DOHH2 (cell line): ENCODE measurements at regions not wholly inside any gene's neighbourhood (a gene's known extent, or its start where the extent isn't known, plus 50 kb on each side); places are given as distances from the start of the nearest gene placed in this dataset.

Source experiments
- H3F3A ChIP-seq: fragments of 200-600 bp; sonication (generic), shearing (Covaris generic); 2 replicates; pipeline ENCODE4 v1.6.0; 2016; ENCODE audit warnings: antibody characterized with exemption, mild to moderate bottlenecking; ENCODE audit not compliant: control insufficient read depth, insufficient read depth
- H3K27ac ChIP-seq: fragments of 200-600 bp; sonication (generic); 2 replicates; pipeline ENCODE4 v1.5.1; 2014; ENCODE audit warnings: low read depth, mild to moderate bottlenecking, low read length, moderate library complexity
- H3K27me3 ChIP-seq: fragments of 200-600 bp; sonication (generic); 2 replicates; pipeline ENCODE4 v1.6.1; 2014; ENCODE audit warnings: mild to moderate bottlenecking, low read length, mixed read lengths; ENCODE audit not compliant: control insufficient read depth
- H3K36me3 ChIP-seq: fragments of 200-600 bp; sonication (generic); 2 replicates; pipeline ENCODE4 v1.6.1; 2014; ENCODE audit warnings: mild to moderate bottlenecking, low read length, moderate library complexity, mixed read lengths; ENCODE audit not compliant: control insufficient read depth
- H3K4me1 ChIP-seq: fragments of 200-600 bp; sonication (generic); 2 replicates; pipeline ENCODE4 v1.6.1; 2014; ENCODE audit warnings: mild to moderate bottlenecking, low read length, mixed read lengths; ENCODE audit not compliant: control insufficient read depth
- H3K4me2 ChIP-seq: fragments of 200-600 bp; sonication (generic); 2 replicates; pipeline ENCODE4 v1.6.0; 2014; ENCODE audit warnings: mild to moderate bottlenecking, low read length, moderate library complexity
- H3K4me3 ChIP-seq: fragments of 200-600 bp; sonication (generic); 2 replicates; pipeline ENCODE4 v1.5.1; 2014; ENCODE audit warnings: mild to moderate bottlenecking, low read length, mixed read lengths
- H3K79me2 ChIP-seq: fragments of 200-600 bp; sonication (generic); 2 replicates; pipeline ENCODE4 v1.6.1; 2014; ENCODE audit warnings: mild to moderate bottlenecking, low read length, mixed read lengths; ENCODE audit not compliant: control insufficient read depth
- H3K9me2 ChIP-seq: fragments of 200-600 bp; sonication (generic); replicated peaks from 2 replicates; pipeline ENCODE4 v1.6.1; 2014; ENCODE audit warnings: mild to moderate bottlenecking, low read length, mixed read lengths; ENCODE audit not compliant: control insufficient read depth
- H3K9me3 ChIP-seq: fragments of 200-600 bp; sonication (generic); 2 replicates; pipeline ENCODE4 v1.6.1; 2014; ENCODE audit warnings: antibody characterized with exemption, low read length, mixed read lengths; ENCODE audit not compliant: control insufficient read depth, insufficient read depth
- H4K20me1 ChIP-seq: fragments of 200-600 bp; sonication (generic); 2 replicates; pipeline ENCODE4 v1.6.0; 2014; ENCODE audit warnings: low read depth, mild to moderate bottlenecking, antibody characterized with exemption, low read length, moderate library complexity; ENCODE audit not compliant: control insufficient read depth, insufficient read depth
- EZH2phosphoT487 ChIP-seq: fragments of 200-600 bp; sonication (generic); IDR thresholded peaks from 2 replicates; pipeline ENCODE4 v1.6.1; 2017; ENCODE audit warnings: borderline replicate concordance, mild to moderate bottlenecking, antibody characterized with exemption, low read length, moderate library complexity, mixed read lengths
- TF ChIP-seq, protein P1 (sequence below): fragments of 200-600 bp; sonication (generic); IDR thresholded peaks from one replicate; pipeline ENCODE4 v1.5.1; 2014; ENCODE audit warnings: antibody characterized with exemption, mild to moderate bottlenecking, low read depth, low read length; ENCODE audit not compliant: poor library complexity, severe bottlenecking

DNA sequence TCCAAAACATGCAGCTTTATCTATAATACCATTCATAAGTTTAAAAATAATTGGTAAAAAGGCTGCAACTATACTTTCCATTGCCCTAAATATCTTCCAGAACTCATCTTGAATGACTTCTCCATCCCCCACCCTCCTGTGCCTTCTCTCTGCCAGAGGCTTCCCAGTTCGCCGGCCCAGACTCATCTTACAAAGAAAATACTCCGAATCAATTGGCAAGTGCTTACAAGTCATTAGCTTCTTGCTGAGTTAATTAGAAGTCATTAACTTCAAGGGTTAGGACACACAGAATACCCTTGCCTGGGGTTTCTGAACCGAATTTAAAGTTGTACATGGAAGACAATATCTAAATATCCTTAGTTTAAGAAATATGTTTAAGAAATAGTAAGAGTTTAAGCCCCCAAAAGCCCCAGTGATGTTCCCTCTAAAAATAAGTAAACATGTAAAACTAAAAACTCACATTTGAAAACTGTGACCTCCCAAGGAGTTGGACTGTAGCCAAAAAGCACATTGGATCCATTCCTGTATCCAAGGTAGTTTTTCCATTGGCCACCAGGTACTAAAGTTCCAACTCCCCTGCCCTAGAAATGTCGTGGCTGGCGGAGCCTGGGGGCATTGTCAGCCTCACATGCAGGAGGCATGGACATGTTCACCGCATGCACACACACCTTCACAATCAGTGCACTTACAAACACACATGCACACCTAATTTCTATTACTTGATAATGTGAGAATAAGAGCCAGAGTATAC, 535.2 kb upstream of the FAT1 start:
- Histone ChIP-seq H3K4me2 (no peak overlapping the region), H3K27me3 (no peaks in the 10 kb centered on the region), H3K9me2 (no peaks in the 10 kb centered on the region), H3K4me1 (no peaks in the 10 kb centered on the region), H4K20me1 (no peaks in the 10 kb centered on the region), H3K4me3 (no peak overlapping the region), H3K79me2 (no peaks in the 10 kb centered on the region), H3F3A (no peaks in the 10 kb centered on the region), H3K36me3 (no peaks in the 10 kb centered on the region), H3K27ac (no peak overlapping the region), H3K9me3 (no peaks in the 10 kb centered on the region)
- TF ChIP-seq, protein P1, sequence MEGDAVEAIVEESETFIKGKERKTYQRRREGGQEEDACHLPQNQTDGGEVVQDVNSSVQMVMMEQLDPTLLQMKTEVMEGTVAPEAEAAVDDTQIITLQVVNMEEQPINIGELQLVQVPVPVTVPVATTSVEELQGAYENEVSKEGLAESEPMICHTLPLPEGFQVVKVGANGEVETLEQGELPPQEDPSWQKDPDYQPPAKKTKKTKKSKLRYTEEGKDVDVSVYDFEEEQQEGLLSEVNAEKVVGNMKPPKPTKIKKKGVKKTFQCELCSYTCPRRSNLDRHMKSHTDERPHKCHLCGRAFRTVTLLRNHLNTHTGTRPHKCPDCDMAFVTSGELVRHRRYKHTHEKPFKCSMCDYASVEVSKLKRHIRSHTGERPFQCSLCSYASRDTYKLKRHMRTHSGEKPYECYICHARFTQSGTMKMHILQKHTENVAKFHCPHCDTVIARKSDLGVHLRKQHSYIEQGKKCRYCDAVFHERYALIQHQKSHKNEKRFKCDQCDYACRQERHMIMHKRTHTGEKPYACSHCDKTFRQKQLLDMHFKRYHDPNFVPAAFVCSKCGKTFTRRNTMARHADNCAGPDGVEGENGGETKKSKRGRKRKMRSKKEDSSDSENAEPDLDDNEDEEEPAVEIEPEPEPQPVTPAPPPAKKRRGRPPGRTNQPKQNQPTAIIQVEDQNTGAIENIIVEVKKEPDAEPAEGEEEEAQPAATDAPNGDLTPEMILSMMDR, result no peak
- TF ChIP-seq EZH2phosphoT487, result no peak

- no peak for TF ChIP-seq EZH2phosphoT487
- TF ChIP-seq, protein P1, result no peak
- Histone ChIP-seq H3F3A (no peaks in the 10 kb centered on the region), H3K4me3 (no peak overlapping the region), H4K20me1 (no peaks in the 10 kb centered on the region), H3K27me3 (no peaks in the 10 kb centered on the region), H3K36me3 (no peaks in the 10 kb centered on the region), H3K79me2 (no peaks in the 10 kb centered on the region), H3K9me3 (0 out of 2 replicates have a peak, but pooled peaks cover 3% of the 10 kb centered on the region), H3K4me2 (no peak overlapping the region), H3K4me1 (no peaks in the 10 kb centered on the region), H3K27ac (no peak overlapping the region), H3K9me2 (no peaks in the 10 kb centered on the region)
Observed at GRCh38 chr4:187268940-187269339, 545.3 kb upstream of the FAT1 start.

- Histone ChIP-seq H3K4me3 (no peak overlapping the region), H3K27me3 (no peaks in the 10 kb centered on the region), H3K79me2 (no peaks in the 10 kb centered on the region), H3K4me1 (no peaks in the 10 kb centered on the region), H3F3A (no peaks in the 10 kb centered on the region), H3K36me3 (no peaks in the 10 kb centered on the region), H3K9me2 (no peaks in the 10 kb centered on the region), H3K9me3 (0 out of 2 replicates have a peak, but pooled peaks cover 3% of the 10 kb centered on the region), H4K20me1 (no peaks in the 10 kb centered on the region), H3K27ac (no peak overlapping the region), H3K4me2 (no peak overlapping the region)
- TF ChIP-seq, protein P1, result no peak
- TF ChIP-seq EZH2phosphoT487, result no peak
Observed at GRCh38 chr4:187270154-187270553, 546.5 kb upstream of the FAT1 start.
